H7 (cell line): ENCODE measurements at regions not wholly inside any gene's neighbourhood (a gene's known extent, or its start where the extent isn't known, plus 50 kb on each side); places are given as distances from the start of the nearest gene placed in this dataset.

ENCODE experiments used
- DNase-seq: peaks from one replicate; pipeline ENCODE4 v3.0.0; 2012
- H3K27me3 ChIP-seq: 2 replicates; pipeline ENCODE4 v1.6.0; 2011; ENCODE audit warnings: mild to moderate bottlenecking, low read length; ENCODE audit not compliant: control insufficient read depth, insufficient read depth
- H3K36me3 ChIP-seq: replicated peaks from 2 replicates; pipeline ENCODE4 v1.5.1; 2011; ENCODE audit warnings: low read length; ENCODE audit not compliant: control insufficient read depth, insufficient read depth
- H3K4me3 ChIP-seq: 2 replicates; pipeline ENCODE4 v1.5.1; 2011; ENCODE audit warnings: low read depth, mild to moderate bottlenecking, control low read depth, low read length, moderate library complexity; ENCODE audit not compliant: insufficient read depth

- Histone ChIP-seq H3K4me3 (no peak overlapping the region), H3K27me3 (no peaks in the 10 kb centered on the region), H3K36me3 (no peaks in the 10 kb centered on the region)
- DNase-seq: no peak
Measured at GRCh38 chr5:110169461-110169860, 479.7 kb downstream of the MAN2A1 start.

- DNase-seq: no peak
- no peak overlapping the region for H3K4me3 ChIP-seq
- no peaks in the 10 kb centered on the region for H3K27me3 ChIP-seq
- no peaks in the 10 kb centered on the region for H3K36me3 ChIP-seq
Measured at GRCh38 chr5:110177729-110178128, 488.0 kb downstream of the MAN2A1 start.

GRCh38 chr5:110179321-110179720, 489.6 kb downstream of the MAN2A1 start:
- Histone ChIP-seq H3K4me3 (no peak overlapping the region), H3K27me3 (no peaks in the 10 kb centered on the region), H3K36me3 (no peaks in the 10 kb centered on the region)
- DNase-seq: peak; percentile 13

DNA sequence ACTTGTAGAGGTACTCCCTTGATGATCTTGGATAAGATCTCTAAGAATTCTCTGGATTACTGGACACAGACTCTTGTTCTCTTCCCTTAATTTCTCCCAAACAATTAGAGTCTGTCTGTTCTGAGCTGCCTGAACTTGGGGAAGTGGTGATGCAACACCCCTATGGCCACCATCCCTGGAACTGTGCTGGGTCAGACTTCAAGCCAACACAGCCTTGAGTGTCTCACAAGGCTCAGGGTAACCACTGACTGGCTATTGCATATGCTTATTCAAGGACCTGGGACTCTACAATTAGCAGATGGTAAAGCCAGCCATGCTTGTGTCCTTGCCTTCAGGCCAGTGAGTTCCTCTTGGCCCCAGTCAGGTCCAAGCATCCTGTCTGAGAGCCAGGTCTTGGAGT, 504.5 kb downstream of the MAN2A1 start:
- no peak for DNase-seq
- Histone ChIP-seq H3K27me3 (no peaks in the 10 kb centered on the region), H3K4me3 (no peak overlapping the region), H3K36me3 (no peaks in the 10 kb centered on the region)

GRCh38 chr5:110195288-110195687, 505.6 kb downstream of the MAN2A1 start:
- H3K4me3 ChIP-seq: no peak overlapping the region
- H3K27me3 ChIP-seq: no peaks in the 10 kb centered on the region
- no peaks in the 10 kb centered on the region for H3K36me3 ChIP-seq
- no peak for DNase-seq

DNA sequence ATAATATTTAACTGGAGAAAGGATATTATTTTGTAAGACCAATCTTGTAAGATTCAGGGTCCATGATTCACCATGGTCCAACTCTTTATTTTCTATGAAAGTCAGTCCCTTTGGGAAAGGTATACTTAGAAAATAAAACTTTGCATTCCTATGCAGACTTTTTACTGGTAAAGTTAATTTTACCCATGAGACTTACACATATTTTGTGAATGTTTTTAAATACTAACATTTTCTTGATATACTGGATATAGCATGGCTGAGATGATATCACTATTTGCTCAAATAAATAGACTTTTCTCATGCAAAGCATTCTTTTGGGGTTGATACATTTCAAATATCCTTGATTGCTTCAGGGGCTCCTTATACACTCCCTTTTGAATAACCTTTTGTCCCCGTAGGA, 512.1 kb downstream of the MAN2A1 start:
- Histone ChIP-seq H3K4me3 (no peak overlapping the region), H3K36me3 (no peaks in the 10 kb centered on the region), H3K27me3 (no peaks in the 10 kb centered on the region)
- DNase-seq: no peak

- no peaks in the 10 kb centered on the region for H3K27me3 ChIP-seq
- DNase-seq: no peak
- no peaks in the 10 kb centered on the region for H3K36me3 ChIP-seq
- H3K4me3 ChIP-seq: no peak overlapping the region
Measured at GRCh38 chr5:110203661-110204060, 513.9 kb downstream of the MAN2A1 start.

- H3K4me3 ChIP-seq: no peak overlapping the region
- H3K27me3 ChIP-seq: no peaks in the 10 kb centered on the region
- H3K36me3 ChIP-seq: no peaks in the 10 kb centered on the region
- DNase-seq: no peak
Measured at GRCh38 chr5:110209401-110209800, 517.1 kb downstream of the TMEM232 start.

DNA sequence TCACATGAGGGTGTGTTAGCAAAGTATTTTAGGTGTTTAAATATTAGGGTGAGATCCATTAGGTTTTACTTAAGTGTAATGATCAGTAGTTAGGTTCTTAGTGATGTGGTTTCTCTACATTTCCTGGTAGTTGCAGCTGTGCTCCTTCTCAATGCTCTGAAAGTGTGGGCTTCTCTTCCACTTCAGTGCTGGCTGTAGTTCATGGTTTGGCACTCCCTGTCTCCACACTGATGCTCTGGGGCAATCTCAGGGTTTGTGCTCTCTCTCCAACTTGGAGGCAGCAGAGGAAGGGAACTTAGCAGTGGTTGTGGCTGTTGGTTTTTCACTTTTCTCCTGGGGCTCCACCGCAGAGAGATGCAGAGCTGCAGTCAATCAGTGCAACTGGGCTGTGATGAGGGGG, 507.5 kb downstream of the TMEM232 start:
- no peak for DNase-seq
- no peak overlapping the region for H3K4me3 ChIP-seq
- H3K27me3 ChIP-seq: no peaks in the 10 kb centered on the region
- H3K36me3 ChIP-seq: no peaks in the 10 kb centered on the region

GRCh38 chr5:110219769-110220168, 506.7 kb downstream of the TMEM232 start:
- H3K36me3 ChIP-seq: no peaks in the 10 kb centered on the region

DNA sequence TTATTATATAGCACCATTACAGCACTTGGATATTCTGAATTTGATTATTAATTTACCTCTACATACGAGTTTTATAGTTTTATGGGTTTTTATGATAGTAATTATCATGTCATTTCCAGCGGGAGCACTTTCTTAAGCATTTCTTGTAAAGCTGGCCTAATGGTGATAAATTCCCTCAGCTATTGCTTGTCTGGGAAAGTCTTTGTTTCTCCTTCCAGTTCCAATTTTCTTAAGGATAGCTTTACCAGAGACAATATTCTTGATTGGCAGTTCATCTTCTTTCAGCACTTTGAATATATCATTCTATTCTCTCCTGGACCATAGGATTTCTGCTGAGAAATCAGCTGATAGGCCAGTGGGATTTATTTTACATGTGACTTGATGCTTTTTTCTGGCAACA, 505.4 kb downstream of the TMEM232 start:
- H3K36me3 ChIP-seq: no peaks in the 10 kb centered on the region
- H3K4me3 ChIP-seq: no peak overlapping the region
- no peaks in the 10 kb centered on the region for H3K27me3 ChIP-seq
- DNase-seq: no peak

More at GRCh38 chr5:110219769-110220168, 506.7 kb downstream of the TMEM232 start:
- Histone ChIP-seq H3K4me3 (no peak overlapping the region), H3K27me3 (no peaks in the 10 kb centered on the region)
- DNase-seq: no peak

DNA sequence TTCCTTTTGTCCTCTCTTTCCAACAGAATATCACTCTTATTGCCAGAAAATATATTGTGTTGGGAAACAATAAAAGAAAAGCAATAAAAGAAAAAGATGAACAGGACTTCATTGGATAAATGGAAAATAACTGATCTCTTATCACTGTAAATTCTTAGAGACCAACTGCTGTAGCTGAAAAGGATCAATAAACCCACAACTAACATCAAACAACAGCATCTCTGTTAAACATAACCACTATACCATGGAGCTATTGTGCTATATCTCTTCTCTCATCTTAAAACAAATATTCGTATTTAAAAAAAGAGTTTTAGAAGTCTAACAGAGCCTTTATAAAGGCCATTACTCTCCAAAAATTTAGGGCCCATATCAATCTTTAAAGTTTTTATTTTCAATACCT, 502.4 kb downstream of the TMEM232 start:
- no peaks in the 10 kb centered on the region for H3K27me3 ChIP-seq
- no peak for DNase-seq
- H3K36me3 ChIP-seq: no peaks in the 10 kb centered on the region
- H3K4me3 ChIP-seq: no peak overlapping the region

- Histone ChIP-seq H3K36me3 (no peaks in the 10 kb centered on the region), H3K4me3 (no peak overlapping the region), H3K27me3 (no peaks in the 10 kb centered on the region)
- DNase-seq: no peak
Measured at GRCh38 chr5:110225949-110226348, 500.5 kb downstream of the TMEM232 start.

GRCh38 chr5:110239786-110240185, 486.7 kb downstream of the TMEM232 start:
- no peak overlapping the region for H3K4me3 ChIP-seq
- H3K36me3 ChIP-seq: no peaks in the 10 kb centered on the region
- no peak for DNase-seq
- H3K27me3 ChIP-seq: no peaks in the 10 kb centered on the region

GRCh38 chr5:110242950-110243349, 483.5 kb downstream of the TMEM232 start:
- Histone ChIP-seq H3K4me3 (no peak overlapping the region), H3K36me3 (no peaks in the 10 kb centered on the region), H3K27me3 (no peaks in the 10 kb centered on the region)
- no peak for DNase-seq

GRCh38 chr5:110248921-110249320, 477.6 kb downstream of the TMEM232 start:
- Histone ChIP-seq H3K4me3 (no peak overlapping the region), H3K36me3 (no peaks in the 10 kb centered on the region), H3K27me3 (no peaks in the 10 kb centered on the region)
- DNase-seq: no peak
